Stimulated activated CD4-positive, alpha-beta T cell treated with anti-CD3 and anti-CD28 coated beads, Interleukin-1b, Interleukin-23, amount 100 ng/mL, for 24 hours (primary cell): ENCODE measurements at regions not wholly inside any gene's neighbourhood (a gene's known extent, or its start where the extent isn't known, plus 50 kb on each side); places are given as distances from the start of the nearest gene placed in this dataset.
A peak's percentile ranks its signal among the peaks of the same experiment; 100 is the strongest.

Experiments
- DNase-seq, 4 experiments: peaks; one replicate each; pipeline ENCODE4 v3.0.0-alpha.2; 2020; ENCODE audit warnings: low read depth in 4 of 4, low spot score in 1 of 4

- DNase-seq, result no peak
These were observed 214.0 kb downstream of the PIK3R1 start for GRCh38 chr5:68429510-68429909.

GRCh38 chr5:68430279-68430678 lies 214.7 kb downstream of the PIK3R1 start:
- DNase-seq, result no peak

- no peak for DNase-seq
These were observed 215.6 kb downstream of the PIK3R1 start for GRCh38 chr5:68431186-68431585.

GRCh38 chr5:68431601-68432337 lies 216.2 kb downstream of the PIK3R1 start:
- DNase-seq, result no peak

GRCh38 chr5:68432682-68433081 lies 217.1 kb downstream of the PIK3R1 start:
- no peak for DNase-seq

GRCh38 chr5:68433526-68433922 lies 218.0 kb downstream of the PIK3R1 start:
- no peak for DNase-seq

GRCh38 chr5:68433923-68434879 lies 218.6 kb downstream of the PIK3R1 start:
- DNase-seq, result peak; percentile 79 to 93 (median 84)

- DNase-seq, result no peak
These were observed 220.1 kb downstream of the PIK3R1 start for GRCh38 chr5:68435611-68436010.

GRCh38 chr5:68436686-68437520 lies 221.3 kb downstream of the PIK3R1 start:
- DNase-seq, result no peak

- no peak for DNase-seq
These were observed 223.3 kb downstream of the PIK3R1 start for GRCh38 chr5:68438876-68439275.

GRCh38 chr5:68440245-68440644 lies 224.7 kb downstream of the PIK3R1 start:
- no peak for DNase-seq

- no peak for DNase-seq
These were observed 225.1 kb downstream of the PIK3R1 start for GRCh38 chr5:68440651-68441050.

- DNase-seq, result no peak
These were observed 225.9 kb downstream of the PIK3R1 start for GRCh38 chr5:68441309-68442073.

GRCh38 chr5:68443091-68443490 lies 227.5 kb downstream of the PIK3R1 start:
- DNase-seq, result no peak

GRCh38 chr5:68444048-68444447 lies 228.5 kb downstream of the PIK3R1 start:
- no peak for DNase-seq

GRCh38 chr5:68444833-68445232 lies 229.3 kb downstream of the PIK3R1 start:
- no peak for DNase-seq

- no peak for DNase-seq
These were observed 229.9 kb downstream of the PIK3R1 start for GRCh38 chr5:68445257-68446069.

GRCh38 chr5:68446070-68446357 lies 230.5 kb downstream of the PIK3R1 start:
- DNase-seq, result no peak

GRCh38 chr5:68446487-68446894 lies 230.9 kb downstream of the PIK3R1 start:
- no peak for DNase-seq
